HG03521 (cell line): ENCODE measurements at regions not wholly inside any gene's neighbourhood (a gene's known extent, or its start where the extent isn't known, plus 50 kb on each side); places are given as distances from the start of the nearest gene placed in this dataset.
"Not testable (repeated sequence)": the region's sequence is repeated elsewhere in the genome, so short reads cannot be mapped to it uniquely, and the experiment has no call there.

ENCODE experiments used
- ATAC-seq: cut with Tn5 transposase; IDR thresholded peaks from one replicate; pipeline ENCODE4 v1.9.1; 2021; ENCODE audit warnings: mild to moderate bottlenecking, moderate library complexity; ENCODE audit not compliant: unreplicated experiment

DNA sequence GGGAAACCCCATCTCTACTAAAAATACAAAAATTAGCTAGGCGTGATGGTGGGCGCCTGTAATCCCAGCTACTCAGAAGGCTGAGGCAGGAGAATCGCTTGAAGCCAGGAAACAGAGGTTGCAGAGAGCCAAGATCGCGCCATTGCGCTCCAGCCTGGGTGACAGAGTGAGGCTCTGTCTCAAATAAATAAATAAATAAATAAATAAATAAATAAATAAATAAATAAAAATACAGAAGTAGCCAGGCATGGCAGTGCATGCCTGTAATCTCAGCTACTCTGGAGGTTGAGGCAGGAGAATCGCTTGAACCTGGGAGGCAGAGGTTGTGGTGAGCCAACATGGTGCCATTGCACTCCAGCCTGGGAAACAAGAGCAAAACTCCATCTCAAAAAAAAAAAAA, 1068.7 kb upstream of the CITED2 start:
- not testable (repeated sequence) for ATAC-seq

DNA sequence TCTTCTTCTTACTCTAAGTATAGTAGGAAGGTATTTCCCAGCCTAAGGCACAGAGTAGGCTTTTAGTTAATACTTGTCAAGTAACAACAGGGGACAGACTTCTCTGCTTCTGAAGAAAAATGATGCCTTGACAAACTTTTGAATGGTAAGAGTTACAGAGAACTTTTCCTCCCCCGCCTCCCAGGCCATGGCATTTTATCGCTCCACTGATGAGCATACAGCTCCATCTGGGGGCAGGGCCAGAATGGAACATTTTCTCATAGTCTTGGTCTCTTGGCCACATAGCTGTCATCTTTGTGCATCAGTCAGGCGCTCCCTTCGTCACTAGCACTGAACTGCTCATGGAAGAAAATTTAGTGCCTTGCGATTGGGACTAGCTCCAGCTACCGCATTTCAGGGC, 1066.8 kb upstream of the CITED2 start:
- ATAC-seq: no peak

DNA sequence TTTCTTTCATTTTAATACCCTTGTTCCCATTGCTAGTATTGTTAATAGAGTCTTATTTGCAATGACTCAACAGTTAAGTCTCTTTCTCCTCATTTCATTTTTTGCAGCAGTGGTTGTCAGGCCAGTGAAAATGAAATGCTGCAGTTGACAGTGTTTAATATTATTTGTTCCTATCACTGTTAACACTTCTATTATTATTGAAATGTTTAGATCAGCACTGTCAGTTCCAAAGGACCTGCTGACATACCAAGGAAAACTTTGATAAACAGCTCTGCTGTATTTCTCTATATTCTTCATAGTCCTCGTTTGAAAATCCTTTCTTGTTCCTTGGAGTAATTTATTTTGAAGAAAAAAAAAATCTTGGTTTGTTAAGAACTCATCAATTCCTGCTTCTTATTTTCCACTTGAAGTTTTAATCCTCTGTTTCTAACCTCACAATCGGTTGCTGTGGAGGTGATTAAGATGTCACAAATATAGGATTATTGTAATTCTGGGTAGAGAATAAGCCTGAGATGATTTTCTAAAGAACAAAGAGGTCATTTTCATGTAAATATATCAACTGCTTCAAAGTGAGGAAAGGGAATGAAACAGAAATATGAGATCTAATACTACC, 1065.9 kb upstream of the CITED2 start:
- ATAC-seq: no peak

DNA sequence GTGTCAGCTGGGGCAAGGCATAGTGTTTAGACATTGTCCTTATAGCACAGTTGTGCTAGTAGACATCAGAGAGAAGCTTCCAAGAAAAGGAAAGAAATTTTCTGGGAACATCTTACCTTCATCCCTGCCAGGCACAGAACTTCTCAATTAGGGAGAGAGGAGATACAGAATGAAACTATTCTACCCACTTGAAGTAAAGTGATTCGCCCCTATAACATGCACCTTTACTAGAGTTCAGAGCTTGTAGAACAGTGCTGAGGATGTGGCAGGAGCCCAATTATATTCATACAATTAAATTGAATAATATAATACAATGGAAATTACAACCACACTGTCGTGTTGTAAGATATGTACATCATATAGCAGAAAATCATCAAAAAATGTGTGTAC, 1063.9 kb upstream of the CITED2 start:
- no peak for ATAC-seq

DNA sequence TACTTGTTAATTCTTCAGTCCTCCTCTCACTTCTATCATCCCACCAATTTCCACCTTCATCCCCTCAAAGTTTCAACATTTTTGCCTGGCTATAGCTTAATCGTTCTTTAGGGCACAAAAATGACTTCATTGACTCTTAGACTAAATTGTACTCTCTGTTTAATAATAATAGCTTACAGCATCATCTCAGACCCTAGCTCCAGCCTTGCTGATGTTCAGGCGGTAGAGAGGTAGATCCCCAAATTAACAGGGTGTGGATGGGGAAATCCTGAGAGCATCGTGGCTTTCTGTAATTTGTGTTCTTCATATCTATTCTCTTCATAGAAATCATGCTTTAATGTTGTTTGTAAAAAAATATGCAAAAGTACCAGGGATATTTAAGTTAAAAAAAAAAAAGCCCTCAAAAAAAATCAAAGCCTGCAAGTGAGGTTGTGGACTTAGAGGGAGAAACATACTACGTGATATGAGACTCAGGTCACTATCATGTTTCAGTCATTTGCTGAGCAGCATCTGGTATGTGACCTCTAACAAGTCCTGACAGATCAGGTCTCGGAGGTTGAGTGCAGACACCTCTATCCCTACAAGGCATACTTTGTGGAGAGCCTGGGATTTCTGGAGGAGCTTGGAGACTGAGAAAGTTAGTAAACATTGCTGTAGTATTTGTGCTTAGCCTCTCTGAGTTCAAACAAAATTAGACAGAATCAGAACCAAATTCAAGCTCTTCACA, 1063.3 kb upstream of the CITED2 start:
- ATAC-seq: no peak

DNA sequence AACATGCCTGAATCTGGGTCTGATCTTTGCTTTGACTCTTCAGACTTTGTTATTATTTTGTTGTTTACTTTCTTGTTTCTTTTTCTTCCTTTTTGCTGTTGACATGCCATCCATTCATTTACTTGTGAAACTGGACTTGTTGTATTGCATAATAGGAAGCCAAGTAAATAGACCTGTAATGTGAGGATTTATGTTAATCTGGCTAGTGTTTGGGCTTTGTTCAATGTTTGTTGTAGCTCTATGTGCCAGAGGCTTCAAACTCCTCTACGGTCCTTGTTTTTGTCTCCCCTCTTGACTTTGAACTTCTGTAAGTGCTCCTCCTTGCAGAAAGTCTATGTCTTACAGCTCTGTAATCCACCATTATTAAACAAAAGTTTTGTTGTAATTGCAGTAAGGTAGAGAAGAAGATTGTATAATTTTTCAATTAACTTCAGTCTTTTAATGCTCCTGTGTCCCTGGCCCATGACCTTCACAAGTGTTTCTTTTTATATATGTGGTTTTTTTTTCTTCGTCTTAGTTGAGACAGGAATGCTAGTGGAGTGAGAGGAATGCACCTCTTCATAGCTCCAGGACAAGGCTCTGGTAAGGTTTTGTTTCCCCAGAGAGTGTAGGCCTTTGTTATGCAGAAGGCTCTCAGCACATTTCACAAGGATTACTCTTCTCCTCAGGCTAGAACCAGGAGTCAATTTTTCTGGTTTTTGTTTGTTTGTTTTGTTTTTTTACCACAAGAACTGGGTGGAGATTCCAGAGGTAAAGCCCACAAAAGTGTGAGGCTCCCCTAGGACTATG, 1061.8 kb upstream of the CITED2 start:
- ATAC-seq: no peak

DNA sequence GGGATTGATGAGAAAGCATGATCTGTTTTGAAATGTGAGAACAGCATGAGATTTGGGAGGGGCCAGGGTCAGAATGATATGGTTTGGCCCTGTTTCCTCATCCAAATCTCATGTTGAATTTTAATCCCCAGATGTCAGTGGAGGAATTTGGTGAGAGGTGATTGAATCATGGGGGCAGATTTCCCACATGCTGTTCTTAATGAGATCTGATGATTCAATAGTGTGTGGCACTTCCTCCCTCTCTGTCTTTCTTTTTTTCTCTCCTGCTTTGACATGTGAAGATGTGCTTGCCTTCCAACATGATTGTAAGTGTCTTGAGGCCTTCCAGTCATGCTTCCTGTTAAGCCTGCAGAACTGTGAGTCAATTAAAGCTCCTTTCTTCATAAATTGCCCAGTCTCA, 1060.3 kb upstream of the CITED2 start:
- no peak for ATAC-seq

DNA sequence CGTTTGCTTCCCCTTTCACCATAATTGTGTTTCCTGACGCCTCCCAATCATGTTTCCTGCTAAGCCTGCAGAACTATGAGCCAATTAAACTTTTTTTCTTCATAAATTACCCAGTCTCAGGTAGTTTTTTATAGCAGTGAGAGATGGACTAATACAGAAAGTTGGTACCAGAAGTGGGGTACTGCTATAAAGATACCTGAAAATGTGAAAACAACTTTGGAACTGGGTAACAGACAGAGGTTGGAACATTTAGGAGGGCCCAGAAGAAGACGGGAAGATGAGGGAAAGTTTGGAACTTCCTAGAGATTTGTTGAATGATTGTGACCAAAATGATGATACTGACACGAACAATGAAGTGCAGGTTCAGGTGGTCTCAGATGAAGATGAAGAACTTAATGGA, 1058.6 kb upstream of the CITED2 start:
- ATAC-seq: no peak

DNA sequence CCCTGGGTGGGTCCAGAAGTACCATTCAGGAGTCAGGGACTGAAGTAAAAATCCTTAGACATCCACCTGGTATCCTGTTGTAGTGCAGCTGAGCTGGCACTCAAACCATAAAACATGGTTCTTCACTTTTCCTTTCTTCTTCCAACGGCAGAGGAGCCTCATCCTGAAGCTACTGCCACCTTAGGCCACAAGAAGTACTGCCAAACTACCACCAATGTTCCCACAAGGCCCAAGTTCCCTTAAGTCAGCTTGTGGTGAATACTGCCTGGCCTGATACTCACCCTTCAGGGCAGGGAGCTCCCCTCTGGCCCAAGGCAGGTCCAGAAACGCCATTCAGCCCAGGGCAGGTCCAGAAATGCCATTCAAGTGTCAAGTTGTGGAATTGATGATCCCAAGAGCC, 1053.4 kb upstream of the CITED2 start:
- ATAC-seq: no peak

DNA sequence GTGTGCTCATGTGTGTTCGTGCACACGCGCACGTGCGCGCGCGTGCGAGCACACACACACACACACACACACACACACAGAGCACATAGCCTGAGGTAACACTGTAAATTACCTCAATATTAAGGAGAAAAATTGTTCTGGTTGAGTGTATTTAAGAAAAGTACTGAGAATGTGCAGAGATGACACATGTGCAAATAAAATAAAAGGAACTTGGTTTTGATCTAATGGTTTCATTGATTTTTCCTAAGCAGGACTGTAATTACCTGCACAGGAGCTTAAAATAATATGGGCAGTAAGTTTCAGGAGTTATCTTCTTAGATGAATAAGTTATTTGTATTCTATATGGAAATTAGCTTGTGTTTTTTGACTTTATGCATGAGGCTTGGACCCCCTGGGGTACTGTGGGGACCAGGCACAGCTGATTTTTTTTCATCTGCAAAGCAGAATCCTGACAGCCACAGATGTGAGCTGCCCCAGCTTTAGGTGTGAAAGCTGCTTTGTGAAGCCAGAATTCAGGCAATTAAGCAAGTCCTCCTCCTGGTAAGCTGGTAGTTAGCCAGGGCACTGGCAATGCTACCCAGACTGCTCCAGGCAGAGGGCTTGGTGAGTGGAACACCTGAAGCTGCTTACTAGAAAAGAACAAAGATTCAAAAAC, 1040.6 kb upstream of the CITED2 start:
- no peak for ATAC-seq

DNA sequence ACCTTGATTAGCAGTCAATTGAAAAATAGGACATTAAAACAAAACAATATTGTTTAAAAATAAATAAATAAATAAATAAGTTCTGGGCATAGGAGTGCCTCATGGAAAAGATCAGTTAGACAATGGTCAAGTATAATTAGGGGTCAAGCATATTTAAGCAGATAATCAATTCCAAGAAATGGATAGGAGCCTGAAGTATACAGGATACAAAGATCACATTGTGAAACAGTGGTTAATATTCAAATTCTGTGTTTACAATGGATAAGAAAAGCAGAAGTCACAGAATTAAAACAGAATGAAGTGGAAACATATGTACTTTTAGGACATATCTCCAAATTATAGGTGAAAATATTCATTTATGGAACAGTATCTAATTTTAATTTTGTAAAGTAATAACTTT, 1028.6 kb upstream of the CITED2 start:
- ATAC-seq: no peak

DNA sequence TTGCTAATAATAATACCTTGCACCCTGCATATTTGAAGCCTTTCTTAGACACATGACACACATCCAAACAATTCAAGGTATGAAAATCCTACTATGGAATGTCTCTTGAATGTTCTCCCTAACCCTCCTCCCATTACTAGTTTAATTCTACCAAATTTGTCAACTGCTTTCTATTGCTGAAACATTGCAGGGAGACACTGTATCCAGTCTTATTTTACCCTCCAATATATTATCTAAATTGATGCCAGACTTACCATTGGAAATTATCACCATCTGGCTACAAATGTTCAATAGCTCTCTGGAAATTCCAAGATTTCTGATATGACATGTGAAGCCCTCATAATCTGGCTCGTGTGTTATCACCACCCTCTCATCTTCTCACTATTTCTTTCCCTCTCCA, 1027.3 kb upstream of the CITED2 start:
- no peak for ATAC-seq

DNA sequence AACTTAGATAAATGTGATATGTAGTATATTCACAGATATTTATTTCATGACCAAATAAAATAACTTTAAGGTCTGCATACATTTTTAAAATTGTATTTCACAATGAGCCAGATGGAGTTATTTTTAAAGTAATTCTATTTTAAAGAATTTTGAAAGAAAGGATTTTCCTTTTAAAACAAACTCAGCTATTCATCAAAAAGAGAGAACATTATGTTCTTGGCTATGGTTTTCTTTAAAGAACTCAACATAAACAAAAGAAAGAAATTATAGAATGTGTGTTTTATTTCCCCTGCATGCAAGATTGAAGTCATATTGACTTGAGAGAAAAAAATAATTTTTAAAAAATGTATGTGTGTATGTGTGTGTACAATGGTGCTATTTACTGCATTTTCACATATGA, 1023.6 kb upstream of the CITED2 start:
- no peak for ATAC-seq

DNA sequence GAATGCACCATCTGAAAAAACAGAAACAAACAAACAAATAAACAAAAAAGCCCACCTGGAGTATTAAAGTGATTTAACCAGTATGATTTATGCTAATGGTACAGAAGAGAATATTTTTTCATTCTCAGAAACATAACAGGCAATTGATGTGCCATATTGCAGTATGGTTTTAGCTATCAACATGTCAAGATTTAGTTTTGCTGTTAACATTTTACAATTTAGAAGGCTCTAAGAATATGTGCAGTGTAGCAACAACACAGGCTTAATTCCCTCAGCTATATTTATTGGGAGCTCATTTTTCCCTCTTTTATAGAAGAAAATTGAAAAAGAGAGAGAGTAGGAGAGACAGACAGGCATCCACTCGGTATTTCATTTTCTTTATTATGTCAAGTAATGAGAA, 1022.7 kb upstream of the CITED2 start:
- ATAC-seq: no peak

DNA sequence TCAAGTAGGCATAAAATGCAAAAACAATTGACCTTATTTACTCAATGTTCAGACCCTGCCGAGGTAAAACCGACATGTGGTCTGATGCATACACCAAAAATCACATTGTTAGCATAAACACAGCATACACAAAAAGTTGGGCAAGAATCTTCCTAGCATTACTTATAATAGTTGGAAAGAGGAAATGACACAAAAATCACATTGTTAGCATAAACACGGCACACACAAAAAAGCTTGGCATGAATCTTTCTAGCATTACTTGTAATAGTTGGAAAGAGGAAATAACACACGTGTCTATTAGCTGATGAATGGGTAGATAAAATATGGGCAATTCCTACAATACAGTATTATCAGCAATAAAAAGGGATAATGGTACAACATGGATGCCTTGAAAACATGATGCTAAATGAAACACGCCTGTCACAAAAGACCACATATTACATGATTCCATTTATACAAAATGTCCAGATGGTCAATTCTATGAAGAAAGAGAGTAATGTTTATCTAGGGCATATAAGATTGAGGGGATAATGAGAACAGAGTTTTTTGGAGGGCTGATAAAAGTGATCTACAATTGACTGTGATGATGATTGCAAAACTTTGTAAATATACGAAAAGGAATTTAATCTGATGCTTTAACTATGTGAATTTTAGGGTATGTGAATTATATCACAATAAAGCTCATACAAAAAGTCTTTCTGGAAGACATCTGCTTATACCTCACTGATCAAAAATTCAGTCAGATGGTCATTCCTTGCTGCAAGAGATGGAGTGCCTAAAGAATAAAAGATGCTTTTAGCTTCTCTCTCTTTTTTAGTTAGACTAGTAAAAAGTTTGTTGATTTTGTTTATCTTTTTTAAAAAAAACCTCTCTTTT, 1019.5 kb upstream of the CITED2 start:
- ATAC-seq: no peak

DNA sequence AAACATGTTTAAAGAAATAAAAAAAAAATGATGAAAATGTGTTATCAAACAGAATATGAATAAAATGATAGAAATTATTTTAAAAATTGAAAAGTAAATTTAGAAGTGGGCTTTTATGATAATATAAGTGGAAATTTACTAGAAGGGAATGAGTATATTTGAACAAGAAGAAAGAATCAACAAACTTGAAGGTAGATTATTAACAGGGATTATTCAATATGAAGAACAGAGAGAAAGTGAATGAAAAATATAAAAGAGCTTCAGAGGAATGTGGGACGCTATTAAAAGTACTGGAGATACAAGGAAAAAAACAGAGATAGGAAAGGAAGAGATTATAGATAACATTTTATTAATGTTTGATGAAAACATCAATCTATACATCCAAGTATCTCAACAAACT, 1014.4 kb upstream of the CITED2 start:
- ATAC-seq: no peak

DNA sequence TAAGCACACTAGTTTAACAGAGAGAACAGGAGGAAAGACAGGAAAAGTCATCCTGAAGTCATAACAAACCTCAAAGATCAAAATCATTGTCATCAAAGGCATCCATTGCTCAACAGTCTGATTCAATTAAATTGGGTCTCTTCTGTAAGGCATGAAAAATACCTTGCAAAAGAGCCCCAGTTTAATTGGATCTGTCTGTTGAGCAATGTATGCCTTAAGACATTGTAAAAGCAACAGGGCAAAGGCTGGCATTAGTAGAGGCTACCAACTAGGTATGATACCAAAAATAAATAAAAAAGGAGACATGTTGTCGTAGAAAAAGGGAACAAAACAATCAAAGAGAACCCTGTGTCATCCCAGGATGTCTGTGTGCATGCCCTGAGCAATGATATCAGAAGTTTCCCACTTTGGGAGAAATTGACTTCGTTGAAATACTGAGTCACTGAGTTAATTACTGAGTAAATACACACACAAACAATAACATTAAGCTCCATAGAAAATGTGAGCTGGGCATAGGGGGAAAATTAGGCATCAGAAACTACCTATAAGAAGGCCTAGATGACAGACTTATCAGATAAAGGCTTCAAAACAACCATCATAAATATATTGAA, 1013.8 kb upstream of the CITED2 start:
- ATAC-seq: no peak

DNA sequence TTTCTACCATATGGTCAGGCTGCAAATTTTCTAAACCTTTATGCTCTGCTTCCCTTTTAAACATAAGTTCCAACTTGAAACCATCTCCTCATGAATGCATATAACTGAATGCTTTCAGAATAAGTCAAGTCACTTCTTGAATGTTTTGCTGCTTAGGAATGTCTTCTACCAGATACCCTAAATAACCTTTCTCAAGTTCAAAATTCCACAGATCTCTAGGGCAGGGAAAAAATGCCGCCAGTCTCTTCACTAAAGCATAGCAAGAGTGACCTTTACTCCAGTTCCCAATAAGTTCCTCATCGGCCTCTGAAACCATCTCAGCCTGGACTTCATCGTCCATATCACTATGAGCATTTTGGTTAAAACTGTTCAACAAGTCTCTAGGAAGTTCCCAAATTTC, 1011.2 kb upstream of the CITED2 start:
- no peak for ATAC-seq

DNA sequence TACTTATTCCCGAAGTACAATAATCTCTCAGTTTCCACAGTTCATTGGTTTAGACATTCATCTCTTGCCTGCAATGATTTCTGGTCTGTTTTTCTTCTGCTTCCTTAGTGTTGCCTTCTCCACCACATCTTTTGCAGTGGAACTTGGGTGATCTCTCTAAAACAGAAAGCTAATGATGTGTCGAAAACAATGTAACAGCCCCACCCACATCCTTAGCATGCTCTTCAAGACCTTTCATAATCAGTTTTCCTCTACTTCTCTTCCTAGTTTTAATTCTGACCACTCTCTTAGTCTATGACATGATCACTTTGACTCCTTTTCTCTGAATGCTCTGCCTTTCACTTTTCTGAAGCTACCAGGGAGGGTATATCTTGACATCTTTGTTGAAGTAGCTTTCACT, 1007.9 kb upstream of the CITED2 start:
- ATAC-seq: no peak
